NOMO-1 treated with DMSO at 0.1 percent for 48 hours (cell line): ENCODE measurements at regions not wholly inside any gene's neighbourhood (a gene's known extent, or its start where the extent isn't known, plus 50 kb on each side); places are given as distances from the start of the nearest gene placed in this dataset.

ENCODE experiments used
- DNase-seq: peaks from one replicate; lab custom pipeline; 2025; ENCODE audit not compliant: unreplicated experiment; lab: John Stamatoyannopoulos, UW

GRCh38 chr9:79001012-79001411 is 570.8 kb upstream of the TLE4 start:
- DNase-seq = no peak

DNA sequence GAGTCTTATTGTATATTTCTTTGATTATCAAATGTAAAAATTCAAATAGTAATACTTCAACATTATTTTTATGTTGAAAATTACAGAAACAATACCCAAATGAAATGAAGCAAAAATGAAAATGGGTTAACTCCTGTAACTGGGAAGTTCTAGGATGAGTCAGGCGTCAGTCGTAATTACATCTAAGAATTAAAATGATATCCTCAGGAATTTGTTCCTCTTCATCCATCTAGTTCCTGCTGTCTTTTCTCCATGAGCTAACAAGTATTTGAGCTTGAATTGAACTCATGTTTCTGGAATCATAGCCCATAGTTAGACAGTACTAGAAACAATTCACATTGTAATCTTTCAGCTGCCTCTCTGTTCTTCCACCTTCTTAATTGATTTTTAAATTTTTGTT is 568.3 kb upstream of the TLE4 start:
- DNase-seq = no peak

DNA sequence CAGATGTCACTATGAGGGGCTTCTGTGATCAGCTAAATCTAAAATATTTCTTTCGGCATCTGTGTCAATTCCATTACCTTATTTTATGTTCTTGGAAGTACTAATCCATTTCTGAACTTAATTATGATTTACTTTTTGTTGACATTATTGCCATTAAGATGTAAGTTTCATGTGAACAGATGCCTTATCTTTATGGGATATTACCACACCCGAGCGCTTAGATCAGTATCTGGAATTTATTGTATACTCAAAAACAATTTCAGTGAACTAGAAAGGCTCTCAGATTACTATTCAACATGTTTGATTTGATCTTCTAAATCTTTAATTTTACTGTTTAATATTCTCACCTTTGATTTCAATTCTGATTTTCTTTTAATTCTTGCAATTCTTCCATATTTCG is 567.7 kb upstream of the TLE4 start:
- no peak for DNase-seq

DNA sequence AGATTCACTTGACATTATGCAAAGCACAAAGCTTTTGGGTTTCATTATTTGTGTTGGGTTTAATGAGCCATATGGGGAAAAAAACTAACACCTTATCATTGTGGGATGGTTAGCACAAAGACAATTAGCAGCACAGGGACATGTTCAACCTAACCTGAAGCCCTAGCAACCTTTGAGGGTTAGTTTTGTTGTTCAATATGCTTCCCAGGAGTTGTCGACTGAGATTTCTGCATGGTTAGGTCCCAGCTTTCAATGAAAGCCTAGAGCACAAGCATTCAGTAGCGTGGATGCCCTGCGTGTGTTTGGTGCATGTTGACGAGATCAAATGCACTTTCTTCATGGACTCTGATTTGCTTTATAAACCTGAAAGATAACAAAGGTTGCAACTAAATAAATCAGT is 565.2 kb upstream of the TLE4 start:
- DNase-seq = no peak

DNA sequence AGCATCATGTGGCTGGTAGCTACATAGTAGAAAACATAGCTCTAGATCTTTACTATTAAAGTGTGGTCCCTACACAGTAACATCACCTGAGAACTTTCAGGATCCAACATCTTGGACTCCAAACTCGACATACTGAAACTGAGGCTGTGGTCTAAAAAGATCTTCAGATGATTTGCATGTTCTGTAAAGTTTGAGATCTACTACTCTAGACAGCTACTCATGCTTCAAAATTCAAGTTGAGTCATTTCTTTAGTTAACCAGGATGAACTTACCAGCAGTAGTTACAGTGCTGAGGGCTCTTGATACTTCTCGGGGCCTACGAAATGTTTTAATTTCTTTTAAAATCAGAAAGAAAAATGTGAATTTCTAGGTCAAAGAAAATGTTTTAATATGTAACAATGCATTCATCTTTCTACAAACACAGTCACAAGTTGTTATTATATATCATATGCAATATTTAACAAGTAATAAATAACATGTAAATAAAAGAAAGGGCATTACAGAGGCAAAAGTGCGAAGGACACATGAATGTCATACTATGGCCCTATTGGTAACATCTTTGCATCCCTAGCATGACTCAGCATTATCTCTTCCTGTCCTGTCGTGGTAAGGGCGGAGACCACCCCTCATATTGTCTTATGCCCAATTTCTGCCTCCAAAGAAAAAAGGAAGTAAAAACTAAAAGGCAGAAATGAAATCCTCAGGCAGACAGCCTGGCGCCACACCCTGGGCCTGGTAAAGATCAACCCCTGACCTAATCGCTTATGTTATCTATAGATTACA is 563.9 kb upstream of the TLE4 start:
- DNase-seq = peak; percentile 23

GRCh38 chr9:79008916-79009315 is 562.8 kb upstream of the TLE4 start:
- no peak for DNase-seq

GRCh38 chr9:79011461-79011860 is 560.3 kb upstream of the TLE4 start:
- DNase-seq = no peak

- no peak for DNase-seq
Measured at GRCh38 chr9:79012561-79012960, 559.2 kb upstream of the TLE4 start.

DNA sequence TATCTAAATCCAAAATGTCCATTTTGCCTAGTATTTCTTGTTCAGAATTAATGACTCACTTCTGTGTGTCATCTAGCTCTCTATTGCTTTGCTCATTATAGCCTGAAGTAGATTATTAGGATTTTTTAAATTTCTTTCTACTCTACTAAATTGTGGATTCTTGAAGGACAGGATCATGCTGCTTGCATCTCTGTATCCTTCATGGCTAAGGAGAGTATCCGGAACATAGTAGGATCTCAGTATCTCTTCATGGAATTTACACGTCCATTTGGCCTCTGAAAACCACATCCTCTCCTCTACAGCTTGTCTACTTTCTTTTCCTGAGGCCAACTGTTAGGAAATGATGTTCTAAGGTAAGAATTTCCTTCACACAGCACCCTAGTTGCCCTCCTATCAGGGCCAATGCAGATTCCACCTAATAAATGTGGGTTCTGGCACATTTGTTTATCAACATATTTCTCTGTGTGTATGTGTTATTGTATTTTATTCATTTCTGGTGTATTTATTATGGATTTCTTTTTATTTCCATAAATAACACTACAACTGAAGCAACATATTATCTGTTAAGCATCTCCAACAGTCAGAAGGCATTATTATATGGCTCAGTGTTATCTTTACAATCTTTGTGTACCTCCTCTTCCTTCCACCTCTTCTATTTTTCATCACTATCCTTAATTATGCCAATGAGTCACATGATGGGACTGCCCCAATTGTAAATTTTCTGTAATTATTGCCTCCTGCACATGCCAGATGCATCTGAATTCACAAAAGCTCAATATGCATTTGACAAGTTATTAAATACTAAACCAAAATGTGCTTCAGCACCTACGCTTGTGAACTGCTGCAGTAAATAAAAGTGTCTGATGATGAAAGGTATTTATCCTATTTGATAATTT is 557.8 kb upstream of the TLE4 start:
- DNase-seq = no peak

DNA sequence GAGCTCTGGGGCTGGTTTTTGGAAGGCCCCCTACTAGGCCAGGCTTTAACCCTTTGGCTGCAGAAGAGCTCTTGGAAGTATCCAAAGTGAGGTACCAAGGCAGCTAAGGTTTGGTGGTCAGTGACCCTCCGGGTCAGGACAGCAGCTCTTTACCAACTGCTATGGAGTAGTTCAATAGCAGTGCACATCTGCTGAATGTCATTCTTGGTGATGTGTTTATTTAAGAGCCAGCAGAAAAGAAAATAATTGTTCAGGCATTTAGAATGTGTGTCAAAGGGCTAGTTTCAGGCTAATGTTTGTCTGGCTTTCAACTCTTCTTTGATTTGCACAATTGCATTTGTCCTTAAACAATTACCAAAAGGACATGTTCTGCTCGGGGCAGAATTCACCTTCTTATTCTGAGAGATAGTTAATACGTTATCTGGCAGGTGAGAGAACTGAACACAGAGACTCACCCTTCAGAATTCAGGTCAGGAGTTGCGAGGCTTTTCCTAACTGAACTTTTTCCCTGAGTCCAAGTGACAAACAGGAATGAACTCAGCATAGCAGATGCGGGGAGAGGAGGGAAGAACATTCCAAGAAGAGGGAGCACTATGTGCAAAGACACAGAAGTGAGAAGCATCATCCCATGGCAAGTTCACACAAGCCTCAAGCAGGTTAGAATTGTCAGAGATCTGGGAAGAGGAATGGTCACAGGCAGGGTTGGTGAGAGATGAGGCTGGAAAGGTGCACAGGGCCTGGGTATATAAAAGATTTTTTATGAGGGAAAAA is 556.7 kb upstream of the TLE4 start:
- no peak for DNase-seq

DNA sequence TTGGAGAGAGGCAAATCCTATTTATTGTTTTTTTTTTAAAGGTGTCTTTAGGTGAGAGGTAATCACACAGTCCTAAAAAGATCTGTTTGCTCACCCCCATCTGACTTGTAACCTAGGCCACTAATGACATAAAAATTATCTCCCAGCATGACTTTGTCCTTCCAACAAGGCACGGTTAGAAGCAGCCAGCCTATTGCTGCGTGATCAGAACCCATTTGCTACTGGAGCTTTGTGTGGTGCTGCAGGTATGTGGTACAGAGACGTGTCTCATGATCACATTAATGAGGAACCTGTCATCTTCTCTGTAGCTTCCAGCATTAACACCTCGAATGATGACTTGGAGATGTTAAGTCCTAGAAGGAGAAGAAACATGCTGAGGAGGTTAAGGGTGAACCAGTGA is 555.8 kb upstream of the TLE4 start:
- no peak for DNase-seq

DNA sequence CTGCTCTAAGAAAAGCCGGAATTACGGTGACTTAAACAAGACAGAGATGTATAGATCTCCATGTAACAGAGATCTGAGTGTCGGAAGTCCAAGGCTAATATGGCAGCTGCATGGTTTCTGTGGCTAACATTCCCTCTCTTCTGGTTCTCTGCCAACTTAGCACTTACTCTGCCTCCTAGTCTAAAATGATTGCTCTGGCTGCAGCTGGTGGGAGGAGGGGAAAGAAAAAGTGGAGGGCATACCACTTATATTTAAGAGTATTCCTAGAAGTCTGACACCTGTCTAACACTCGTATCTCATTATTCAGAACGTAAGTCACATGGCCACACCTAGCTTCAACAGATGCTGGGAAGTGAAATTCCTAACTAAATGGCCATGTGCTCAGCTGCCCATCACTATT is 551.5 kb upstream of the TLE4 start:
- no peak for DNase-seq

DNA sequence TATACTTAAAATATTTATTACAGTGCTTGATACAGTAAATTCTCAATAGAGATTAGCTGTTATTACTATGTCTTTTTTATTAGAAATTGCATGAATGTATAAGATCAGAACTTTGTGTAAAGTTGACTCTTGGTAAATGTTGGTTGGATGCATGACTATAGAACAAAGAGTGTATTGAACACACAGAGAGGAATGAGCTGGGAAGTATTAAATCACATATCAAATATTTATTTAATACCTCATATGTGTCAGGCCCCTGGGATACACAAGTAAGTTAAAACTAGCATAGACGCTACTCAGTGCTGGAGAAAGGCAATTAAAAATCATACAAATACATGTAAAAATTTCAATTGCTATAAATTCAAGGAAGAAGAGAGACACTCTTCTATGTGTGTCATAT is 550.7 kb upstream of the TLE4 start:
- no peak for DNase-seq

DNA sequence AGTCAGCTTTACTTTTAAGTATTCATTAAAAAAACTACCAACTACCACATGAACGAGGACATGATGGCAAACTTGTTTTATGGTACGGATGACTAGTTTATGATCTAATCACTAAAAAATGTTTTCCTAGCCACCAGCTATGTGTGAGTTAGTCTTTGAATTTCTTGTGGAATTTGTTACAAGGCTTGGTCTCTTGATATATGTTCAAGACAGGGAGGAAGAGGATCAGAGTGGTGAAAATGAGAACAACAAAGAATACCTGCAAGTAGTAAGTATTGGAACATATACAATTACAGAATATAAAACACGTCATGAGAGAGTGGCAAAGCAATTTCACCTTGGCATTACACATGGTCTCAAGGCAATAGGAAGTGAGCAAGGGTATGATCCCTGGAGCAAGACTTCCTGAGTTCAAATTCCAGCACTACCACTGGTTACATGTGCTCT is 548.6 kb upstream of the TLE4 start:
- DNase-seq = no peak

GRCh38 chr9:79026316-79026715 is 545.4 kb upstream of the TLE4 start:
- no peak for DNase-seq

- no peak for DNase-seq
Measured at GRCh38 chr9:79028101-79028500, 543.7 kb upstream of the TLE4 start.

- DNase-seq = no peak
Measured at GRCh38 chr9:79034583-79034982, 537.2 kb upstream of the TLE4 start.

DNA sequence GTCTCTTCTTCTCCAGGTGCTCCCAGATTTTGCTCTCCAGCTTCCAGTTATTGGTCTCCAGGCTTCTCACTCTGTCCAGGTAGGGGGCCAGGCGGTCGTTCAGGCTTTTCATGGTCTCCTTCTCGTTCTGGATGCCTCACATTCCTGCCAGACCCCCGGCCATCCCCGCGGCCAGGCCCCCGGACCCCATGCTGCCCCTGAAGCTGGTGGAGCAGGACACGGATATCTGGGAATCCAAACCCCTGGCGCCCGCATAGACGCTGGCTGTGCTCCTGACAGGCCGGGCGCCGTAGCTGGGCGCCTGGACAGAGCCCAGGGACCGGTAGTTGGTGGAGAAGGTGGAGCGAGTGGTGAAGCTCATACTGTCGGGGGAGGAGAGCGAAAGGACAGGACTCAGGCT is 534.4 kb upstream of the TLE4 start:
- DNase-seq = no peak

DNA sequence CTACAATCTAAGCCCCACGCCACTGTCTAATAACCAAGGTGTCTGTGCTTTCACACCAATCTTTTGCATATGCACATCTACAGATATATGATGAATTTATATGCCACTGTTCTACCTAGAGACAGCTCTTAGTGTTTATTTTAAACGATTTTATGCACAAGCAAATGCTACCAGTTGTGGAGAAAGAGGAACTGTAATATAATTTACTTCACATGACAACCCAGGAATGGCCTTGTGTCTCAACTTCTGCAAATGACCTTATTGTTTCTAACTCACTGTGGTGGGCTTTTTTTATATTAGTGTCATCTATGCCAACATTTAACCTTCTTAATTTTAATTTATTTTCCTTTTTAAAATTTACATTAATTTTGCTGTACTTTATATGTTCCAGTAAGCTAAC is 531.1 kb upstream of the TLE4 start:
- peak; percentile 53 for DNase-seq

GRCh38 chr9:79041266-79041665 is 530.5 kb upstream of the TLE4 start:
- no peak for DNase-seq

- no peak for DNase-seq
Measured at GRCh38 chr9:79043916-79044315, 527.8 kb upstream of the TLE4 start.

GRCh38 chr9:79046401-79046800 is 525.4 kb upstream of the TLE4 start:
- no peak for DNase-seq
